Stimulated activated CD8-positive, alpha-beta memory T cell treated with anti-CD3 and anti-CD28 coated beads, Interleukin-15, amount 100 ng/mL, for 1 hour (primary cell): ENCODE measurements at regions not wholly inside any gene's neighbourhood (a gene's known extent, or its start where the extent isn't known, plus 50 kb on each side); places are given as distances from the start of the nearest gene placed in this dataset.

Source experiments
- DNase-seq: peaks from one replicate; pipeline ENCODE4 v3.0.0-alpha.2; 2020; ENCODE audit warnings: low read depth

- DNase-seq: no peak
Observed at GRCh38 chr16:66289051-66289680, 77.3 kb upstream of the CDH5 start.

GRCh38 chr16:66287926-66288325 is 78.6 kb upstream of the CDH5 start:
- DNase-seq: no peak

- no peak for DNase-seq
Observed at GRCh38 chr16:66287416-66287815, 79.1 kb upstream of the CDH5 start.

GRCh38 chr16:66286527-66286926 is 80.0 kb upstream of the CDH5 start:
- DNase-seq: no peak

- DNase-seq: no peak
Observed at GRCh38 chr16:66278604-66279262, 87.8 kb upstream of the CDH5 start.

GRCh38 chr16:66278111-66278531 is 88.4 kb upstream of the CDH5 start:
- no peak for DNase-seq

GRCh38 chr16:66277311-66278070 is 89.0 kb upstream of the CDH5 start:
- no peak for DNase-seq

- no peak for DNase-seq
Observed at GRCh38 chr16:66275775-66276428, 90.6 kb upstream of the CDH5 start.

- DNase-seq: no peak
Observed at GRCh38 chr16:66274335-66275110, 92.0 kb upstream of the CDH5 start.

- DNase-seq: no peak
Observed at GRCh38 chr16:66273644-66274334, 92.7 kb upstream of the CDH5 start.

GRCh38 chr16:66273053-66273452 is 93.4 kb upstream of the CDH5 start:
- no peak for DNase-seq

GRCh38 chr16:66272461-66272860 is 94.0 kb upstream of the CDH5 start:
- no peak for DNase-seq

GRCh38 chr16:66271074-66272060 is 95.1 kb upstream of the CDH5 start:
- no peak for DNase-seq

GRCh38 chr16:66270333-66270927 is 96.1 kb upstream of the CDH5 start:
- DNase-seq: peak; percentile 20

GRCh38 chr16:66269617-66270332 is 96.7 kb upstream of the CDH5 start:
- DNase-seq: no peak

- no peak for DNase-seq
Observed at GRCh38 chr16:66267292-66268014, 99.0 kb upstream of the CDH5 start.

- no peak for DNase-seq
Observed at GRCh38 chr16:66266436-66267291, 99.8 kb upstream of the CDH5 start.
